ENCODE measurements at regions not wholly inside any gene's neighbourhood (a gene's known extent, or its start where the extent isn't known, plus 50 kb on each side); places are given as distances from the start of the nearest gene placed in this dataset.

DNA sequence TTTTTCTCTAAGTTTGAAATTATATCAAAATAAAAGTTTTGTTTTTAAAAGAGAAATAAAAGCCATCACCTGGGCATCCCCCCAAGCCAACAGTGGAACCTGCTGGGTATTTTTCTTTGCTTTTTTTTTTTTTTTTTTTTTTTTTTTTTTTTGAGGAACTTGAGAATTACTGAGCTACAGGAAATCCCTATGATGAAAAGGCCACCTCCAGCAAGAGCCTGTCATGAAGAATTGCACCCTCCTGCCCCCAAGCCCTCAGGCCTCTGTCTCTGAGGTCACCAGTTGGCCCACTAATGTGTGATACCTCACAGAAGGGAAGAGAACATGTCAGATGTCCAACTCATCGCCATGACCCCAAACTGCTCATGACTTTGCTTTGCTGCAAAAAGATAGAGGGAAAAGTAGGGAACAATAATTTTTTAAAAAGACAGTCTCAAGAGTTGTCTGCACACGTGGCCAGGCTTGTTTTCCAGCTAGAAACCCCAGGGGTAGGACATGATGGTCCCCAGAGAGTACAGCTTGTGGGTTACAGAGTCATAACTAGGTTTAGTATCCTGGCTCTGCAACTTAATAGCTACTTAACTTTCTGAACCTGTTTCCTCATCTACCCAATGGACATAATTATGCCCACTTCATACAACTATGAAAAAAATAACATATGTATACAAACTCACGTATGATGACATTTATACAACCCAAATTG lies 124.3 kb upstream of the EGLN3 start:
- H3K9ac ChIP-seq (ENCODE audit: low read length), result no peak overlapping the region
- no peaks in the 10 kb centered on the region for H3K9me3 ChIP-seq (ENCODE audit: low read length)
- H3K79me2 ChIP-seq (replicated peaks; ENCODE audit: insufficient read depth, low read length), result no peaks in the 10 kb centered on the region
- H2AFZ ChIP-seq (ENCODE audit: low read depth, low read length), result no peak overlapping the region
- no peak overlapping the region for H3K4me3 ChIP-seq (ENCODE audit: low read length)
- H3K9me2 ChIP-seq (ENCODE audit: insufficient read depth, low read length), result no peaks in the 10 kb centered on the region
- no peak overlapping the region for H3K27ac ChIP-seq (ENCODE audit: low read length)
- no peaks in the 10 kb centered on the region for H3K36me3 ChIP-seq (ENCODE audit: insufficient read depth, low read length)
- no peak overlapping the region for H3K4me2 ChIP-seq (ENCODE audit: low read length)
- no peaks in the 10 kb centered on the region for H4K20me1 ChIP-seq (ENCODE audit: insufficient read depth)
- no peaks in the 10 kb centered on the region for H3K27me3 ChIP-seq (ENCODE audit: insufficient read depth, low read depth, low read length)
- no peaks in the 10 kb centered on the region for H3F3A ChIP-seq (ENCODE audit: insufficient read depth, low read length, poor library complexity, severe bottlenecking)
- TF ChIP-seq EP300 (conservative IDR thresholded peaks at IDR 0.05; ENCODE audit: poor library complexity, severe bottlenecking) (no peak), POLR2AphosphoS5 (IDR thresholded peaks at IDR 0.05) (no peak), TAF1 (IDR thresholded peaks at IDR 0.05; ENCODE audit: low read depth) (no peak), RAD21 (conservative IDR thresholded peaks at IDR 0.05) (no peak), MXI1 (conservative IDR thresholded peaks at IDR 0.05; ENCODE audit: poor library complexity, severe bottlenecking) (no peak), CTCF (IDR thresholded peaks at IDR 0.05; ENCODE audit: poor library complexity, severe bottlenecking) (no peak), EZH2 (IDR thresholded peaks at IDR 0.05; ENCODE audit: borderline replicate concordance, insufficient read depth, low read length, poor library complexity, severe bottlenecking) (no peak), SMC3 (conservative IDR thresholded peaks at IDR 0.05; ENCODE audit: poor library complexity) (no peak)
- TF ChIP-seq, protein P1, sequence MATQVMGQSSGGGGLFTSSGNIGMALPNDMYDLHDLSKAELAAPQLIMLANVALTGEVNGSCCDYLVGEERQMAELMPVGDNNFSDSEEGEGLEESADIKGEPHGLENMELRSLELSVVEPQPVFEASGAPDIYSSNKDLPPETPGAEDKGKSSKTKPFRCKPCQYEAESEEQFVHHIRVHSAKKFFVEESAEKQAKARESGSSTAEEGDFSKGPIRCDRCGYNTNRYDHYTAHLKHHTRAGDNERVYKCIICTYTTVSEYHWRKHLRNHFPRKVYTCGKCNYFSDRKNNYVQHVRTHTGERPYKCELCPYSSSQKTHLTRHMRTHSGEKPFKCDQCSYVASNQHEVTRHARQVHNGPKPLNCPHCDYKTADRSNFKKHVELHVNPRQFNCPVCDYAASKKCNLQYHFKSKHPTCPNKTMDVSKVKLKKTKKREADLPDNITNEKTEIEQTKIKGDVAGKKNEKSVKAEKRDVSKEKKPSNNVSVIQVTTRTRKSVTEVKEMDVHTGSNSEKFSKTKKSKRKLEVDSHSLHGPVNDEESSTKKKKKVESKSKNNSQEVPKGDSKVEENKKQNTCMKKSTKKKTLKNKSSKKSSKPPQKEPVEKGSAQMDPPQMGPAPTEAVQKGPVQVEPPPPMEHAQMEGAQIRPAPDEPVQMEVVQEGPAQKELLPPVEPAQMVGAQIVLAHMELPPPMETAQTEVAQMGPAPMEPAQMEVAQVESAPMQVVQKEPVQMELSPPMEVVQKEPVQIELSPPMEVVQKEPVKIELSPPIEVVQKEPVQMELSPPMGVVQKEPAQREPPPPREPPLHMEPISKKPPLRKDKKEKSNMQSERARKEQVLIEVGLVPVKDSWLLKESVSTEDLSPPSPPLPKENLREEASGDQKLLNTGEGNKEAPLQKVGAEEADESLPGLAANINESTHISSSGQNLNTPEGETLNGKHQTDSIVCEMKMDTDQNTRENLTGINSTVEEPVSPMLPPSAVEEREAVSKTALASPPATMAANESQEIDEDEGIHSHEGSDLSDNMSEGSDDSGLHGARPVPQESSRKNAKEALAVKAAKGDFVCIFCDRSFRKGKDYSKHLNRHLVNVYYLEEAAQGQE (IDR thresholded peaks at IDR 0.05; ENCODE audit: borderline replicate concordance), result no peak

- H3K9me3 ChIP-seq (ENCODE audit: low read length), result no peaks in the 10 kb centered on the region
- H2AFZ ChIP-seq (ENCODE audit: low read depth, low read length), result no peak overlapping the region
- no peak overlapping the region for H3K4me2 ChIP-seq (ENCODE audit: low read length)
- no peaks in the 10 kb centered on the region for H4K20me1 ChIP-seq (ENCODE audit: insufficient read depth)
- H3K36me3 ChIP-seq (ENCODE audit: insufficient read depth, low read length), result no peaks in the 10 kb centered on the region
- no peak overlapping the region for H3K4me3 ChIP-seq (ENCODE audit: low read length)
- no peaks in the 10 kb centered on the region for H3K79me2 ChIP-seq (replicated peaks; ENCODE audit: insufficient read depth, low read length)
- no peak overlapping the region for H3K9ac ChIP-seq (ENCODE audit: low read length)
- H3F3A ChIP-seq (ENCODE audit: insufficient read depth, low read length, poor library complexity, severe bottlenecking), result no peaks in the 10 kb centered on the region
- H3K9me2 ChIP-seq (ENCODE audit: insufficient read depth, low read length), result no peaks in the 10 kb centered on the region
- no peak overlapping the region for H3K27ac ChIP-seq (ENCODE audit: low read length)
- TF ChIP-seq EZH2 (IDR thresholded peaks at IDR 0.05; ENCODE audit: borderline replicate concordance, insufficient read depth, low read length, poor library complexity, severe bottlenecking) (no peak), RAD21 (conservative IDR thresholded peaks at IDR 0.05) (no peak), POLR2AphosphoS5 (IDR thresholded peaks at IDR 0.05) (no peak), SMC3 (conservative IDR thresholded peaks at IDR 0.05; ENCODE audit: poor library complexity) (no peak), TAF1 (IDR thresholded peaks at IDR 0.05; ENCODE audit: low read depth) (no peak), EP300 (conservative IDR thresholded peaks at IDR 0.05; ENCODE audit: poor library complexity, severe bottlenecking) (no peak), MXI1 (conservative IDR thresholded peaks at IDR 0.05; ENCODE audit: poor library complexity, severe bottlenecking) (no peak), CTCF (IDR thresholded peaks at IDR 0.05; ENCODE audit: poor library complexity, severe bottlenecking) (no peak)
- TF ChIP-seq, protein P1 (IDR thresholded peaks at IDR 0.05; ENCODE audit: borderline replicate concordance), result no peak
- H3K27me3 ChIP-seq (ENCODE audit: insufficient read depth, low read depth, low read length), result no peaks in the 10 kb centered on the region
These were observed 122.0 kb upstream of the EGLN3 start for GRCh38 chr14:34072921-34073320.
